GM18502 (cell line): ENCODE measurements at regions not wholly inside any gene's neighbourhood (a gene's known extent, or its start where the extent isn't known, plus 50 kb on each side); places are given as distances from the start of the nearest gene placed in this dataset.

ENCODE experiments used
- ATAC-seq: cut with Tn5 transposase; IDR thresholded peaks from one replicate; pipeline ENCODE4 v1.9.1; 2021; ENCODE audit warnings: mild to moderate bottlenecking; ENCODE audit not compliant: unreplicated experiment, poor library complexity

DNA sequence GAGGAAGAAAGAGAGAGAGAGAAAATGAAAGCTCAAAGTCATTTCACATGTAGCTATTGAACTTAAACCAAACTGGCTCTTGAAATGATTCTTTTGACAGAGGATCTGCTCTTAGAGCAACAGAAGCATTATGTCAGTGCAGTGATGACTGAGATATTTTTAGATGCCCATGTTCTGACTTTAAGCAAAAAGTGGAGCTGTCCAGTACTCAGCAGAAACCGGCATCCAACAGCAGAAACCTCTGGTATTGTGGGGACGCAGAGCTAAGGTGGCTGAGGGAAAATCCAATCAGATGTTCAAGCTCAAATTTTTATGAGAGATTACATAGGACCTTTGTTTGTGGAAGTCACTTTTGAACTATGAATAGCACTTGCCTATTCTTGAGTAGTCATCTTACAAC lies 69.8 kb upstream of the ANKFN1 start:
- ATAC-seq: no peak

DNA sequence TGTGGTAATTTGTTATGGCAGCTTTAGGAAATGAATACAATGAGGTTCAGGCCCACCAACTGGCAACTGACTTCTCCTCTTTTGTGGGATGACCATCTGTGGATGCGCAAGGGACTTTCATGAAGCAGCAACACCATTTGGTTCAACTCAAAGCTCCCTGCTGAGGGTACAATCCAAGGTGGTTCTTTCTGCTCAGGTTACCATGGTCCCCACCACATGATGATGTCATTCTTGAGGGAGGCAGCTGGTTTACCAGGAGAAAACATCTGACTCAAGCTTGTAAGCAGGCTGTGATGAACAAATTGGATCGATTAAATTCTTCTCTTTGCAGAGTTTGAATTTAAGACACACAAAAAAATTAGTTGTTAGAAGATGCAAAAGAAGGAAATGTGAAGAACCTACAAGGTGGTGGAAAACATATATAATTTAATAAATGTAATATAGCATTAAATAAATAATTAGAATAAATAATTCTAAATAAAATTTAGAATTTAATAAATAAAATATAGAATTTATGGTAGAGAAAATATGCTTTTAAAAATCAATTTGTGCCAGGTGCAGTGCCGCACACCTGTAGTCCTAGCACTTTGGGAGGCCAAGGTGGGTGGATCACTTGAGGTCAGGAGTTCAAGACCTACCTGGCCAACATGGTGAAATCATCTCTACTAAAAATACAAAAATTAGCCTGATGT lies 67.6 kb upstream of the ANKFN1 start:
- ATAC-seq: no peak

DNA sequence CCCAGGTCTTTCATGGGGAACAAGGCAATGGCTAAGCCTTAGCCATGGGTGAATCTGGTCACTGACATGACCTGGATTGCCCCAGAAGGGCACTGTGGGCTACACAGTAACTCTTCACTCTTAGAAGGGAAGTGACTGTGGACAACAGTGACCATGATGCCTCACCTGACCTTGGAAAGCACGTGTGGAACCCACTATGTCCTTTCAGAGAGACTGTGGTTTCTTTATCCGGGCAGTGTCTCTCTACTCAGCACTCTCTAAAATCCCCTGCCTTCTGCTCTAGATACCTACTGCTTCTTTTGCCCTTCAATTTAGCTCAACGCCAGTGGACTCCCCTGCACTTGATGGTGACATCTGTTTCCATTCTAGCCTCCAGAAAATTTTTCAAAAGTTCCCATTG lies 66.1 kb upstream of the ANKFN1 start:
- no peak for ATAC-seq

DNA sequence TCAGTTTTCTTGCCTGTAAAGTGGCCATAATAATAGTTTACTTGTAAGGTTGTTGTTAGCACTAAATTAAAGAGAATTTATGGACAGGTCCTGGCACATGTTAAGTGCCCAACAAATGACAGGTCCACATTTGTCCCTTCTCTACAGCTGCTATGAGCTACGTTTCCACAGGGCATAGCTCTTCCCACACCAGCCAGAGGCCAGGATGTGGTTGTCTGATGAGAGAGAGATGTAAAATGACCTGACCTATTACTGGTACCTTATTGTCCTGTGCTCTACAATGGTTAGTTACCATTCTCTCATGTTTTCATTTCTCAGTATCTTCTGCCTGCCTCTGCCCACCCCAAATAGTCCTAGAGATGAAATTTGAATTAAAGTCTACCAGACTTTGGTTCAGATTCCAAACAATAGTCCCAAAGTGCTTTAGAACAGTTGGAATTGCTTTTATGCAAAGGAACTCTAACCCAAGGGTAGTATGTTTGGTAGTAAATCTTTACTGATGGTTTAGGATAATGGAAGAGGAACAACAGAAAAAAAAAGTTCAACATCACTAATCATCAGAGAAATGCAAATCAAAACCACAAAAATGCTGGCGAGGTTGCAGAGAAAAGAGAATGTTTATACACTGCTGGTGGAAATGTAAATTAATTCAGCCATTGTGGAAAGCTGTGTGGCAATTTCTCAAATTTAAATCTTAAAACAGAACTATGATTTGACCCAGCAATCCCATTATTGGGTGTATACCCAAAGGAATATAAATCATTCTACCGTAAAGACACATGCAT lies 57.1 kb upstream of the ANKFN1 start:
- ATAC-seq: no peak

DNA sequence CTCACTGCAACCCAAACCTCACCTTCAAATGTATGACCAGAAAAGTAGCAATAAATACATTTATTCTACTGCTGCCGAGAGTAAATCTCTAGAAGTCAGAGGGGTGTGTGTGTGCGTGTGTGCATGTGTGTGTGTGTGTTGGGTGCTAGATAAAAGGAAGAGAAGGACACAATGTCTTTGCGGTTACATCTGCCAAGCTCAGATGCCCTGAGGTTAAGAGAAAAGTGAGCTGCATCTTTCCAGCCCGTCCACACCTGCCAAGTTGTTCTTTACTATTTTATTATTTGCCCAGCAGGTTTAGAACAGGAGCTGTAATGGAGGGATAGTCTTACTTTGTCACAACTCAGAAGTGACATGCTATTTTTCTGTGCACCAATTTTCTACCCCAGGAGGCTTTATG lies 54.5 kb upstream of the ANKFN1 start:
- no peak for ATAC-seq

DNA sequence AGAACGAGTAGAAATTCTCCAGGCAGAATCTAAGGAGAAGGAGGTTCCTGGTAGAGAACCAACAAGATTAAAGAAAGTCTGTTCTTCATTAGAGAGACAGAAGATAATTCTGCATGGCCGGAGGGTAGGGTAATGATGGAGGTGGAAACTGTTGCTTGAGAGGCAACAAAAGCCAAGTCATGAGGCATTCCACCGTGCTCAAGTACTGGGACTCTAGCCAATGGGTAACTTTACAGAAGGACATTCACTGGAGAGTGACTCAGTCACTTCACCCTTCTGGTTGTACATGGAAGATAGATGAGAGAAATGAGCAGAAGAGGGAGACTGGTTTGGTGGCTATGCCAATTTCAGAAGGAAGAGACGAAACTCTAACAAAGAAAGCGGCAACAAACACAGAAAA lies 53.6 kb upstream of the ANKFN1 start:
- no peak for ATAC-seq
